Kidney (tissue), 13 donors: ENCODE measurements at regions not wholly inside any gene's neighbourhood (a gene's known extent, or its start where the extent isn't known, plus 50 kb on each side); places are given as distances from the start of the nearest gene placed in this dataset.

Experiments
- DNase-seq, 5 donors: peaks; one replicate each; pipeline ENCODE4 v3.0.0-alpha.2; 2013 to 2020
- FAIRE-seq: peaks from 2 replicates; lab custom pipeline; 2012; peaks lifted over from hg19 to GRCh38; lab: Jason Lieb, UNC
- H3K27ac ChIP-seq, 2 donors: one replicate each; pipeline ENCODE4 v1.7.0; 2013; ENCODE audit warnings: low read depth in 2 of 2, low read length in 2 of 2, inconsistent platforms in 1 of 2
- H3K27me3 ChIP-seq: one replicate; pipeline ENCODE4 v1.7.1; 2013; ENCODE audit warnings: low read length, inconsistent platforms; ENCODE audit not compliant: control insufficient read depth, insufficient read depth
- H3K36me3 ChIP-seq, 3 donors: one replicate each; pipeline versions ENCODE4 v1.7.0 to v1.7.1; 2013; ENCODE audit warnings: low read length in 3 of 3, control low read depth in 1 of 3, inconsistent platforms in 1 of 3; ENCODE audit not compliant: insufficient read depth in 3 of 3, control insufficient read depth in 2 of 3
- H3K4me1 ChIP-seq, 3 donors: one replicate each; pipeline versions ENCODE4 v1.7.0 to v1.7.1; 2013; ENCODE audit warnings: low read length in 3 of 3, inconsistent platforms in 1 of 3, low read depth in 1 of 3; ENCODE audit not compliant: control insufficient read depth in 2 of 3, insufficient read depth in 2 of 3
- H3K4me3 ChIP-seq, 3 donors: one replicate each; pipeline versions ENCODE4 v1.7.0 to v1.8.1; 2013; ENCODE audit warnings: low read length in 3 of 3, control low read depth in 1 of 3, inconsistent platforms in 1 of 3
- H3K9ac ChIP-seq, 3 donors: one replicate each; pipeline versions ENCODE4 v1.7.0 to v1.7.1; 2013; ENCODE audit warnings: low read length in 3 of 3, control low read depth in 1 of 3, inconsistent platforms in 1 of 3
- H3K9me3 ChIP-seq, 3 donors: one replicate each; pipeline versions ENCODE4 v1.7.0 to v1.7.1; 2013; ENCODE audit warnings: low read length in 3 of 3, control low read depth in 1 of 3, inconsistent platforms in 1 of 3; ENCODE audit not compliant: control insufficient read depth in 2 of 3, insufficient read depth in 1 of 3
- CTCF ChIP-seq: IDR thresholded peaks from 3 replicates; pipeline ENCODE4 v1.5.1; 2012; ENCODE audit warnings: mild to moderate bottlenecking, moderate library complexity, borderline replicate concordance; ENCODE audit not compliant: insufficient read depth; ENCODE audit errors: extremely low read depth
- intact Hi-C: fragments of 100-400 bp; cut with DNase I; formaldehyde crosslinking; loops from one replicate; pipeline ENCODE4 v1.11.1; 2022
- donor health status: control.
- donor health status: control.
- donor health status: control.
- donor health status: control.
- donor health status: control.
- donor health status: DM: yes; HTN: yes; CAD: no.
- donor health status: Normal renal cell carcinoma (clear cell type).

- FAIRE-seq, result no peak
- Histone ChIP-seq H3K9me3 (no peaks in the 10 kb centered on the region), H3K4me1 (no peaks in the 10 kb centered on the region), H3K36me3 (no peaks in the 10 kb centered on the region), H3K27me3 (no peaks in the 10 kb centered on the region), H3K9ac (no peak overlapping the region), H3K4me3 (no peak overlapping the region), H3K27ac (no peak overlapping the region)
- DNase-seq, result no peak
- intact Hi-C loops, result no loop called here
- no peak for TF ChIP-seq CTCF
These were observed 84.4 kb upstream of the DCN start for GRCh38 chr12:91267039-91267438.

GRCh38 chr12:91264178-91264577 is 81.6 kb upstream of the DCN start:
- DNase-seq, result no peak
- no peak overlapping the region for H3K4me3 ChIP-seq
- H3K27ac ChIP-seq, result no peak overlapping the region
- H3K4me1 ChIP-seq, result no peaks in the 10 kb centered on the region
- H3K27me3 ChIP-seq, result no peaks in the 10 kb centered on the region
- H3K9me3 ChIP-seq, result no peaks in the 10 kb centered on the region
- H3K36me3 ChIP-seq, result no peaks in the 10 kb centered on the region
- intact Hi-C loops, result no loop called here
- FAIRE-seq, result no peak
- TF ChIP-seq CTCF, result no peak
- H3K9ac ChIP-seq, result no peak overlapping the region

GRCh38 chr12:91261820-91262676 is 79.4 kb upstream of the DCN start:
- no peak overlapping the region for H3K4me3 ChIP-seq
- H3K36me3 ChIP-seq, result no peaks in the 10 kb centered on the region
- H3K9ac ChIP-seq, result no peak overlapping the region
- intact Hi-C loops, result no loop called here
- H3K4me1 ChIP-seq, result no peaks in the 10 kb centered on the region
- no peaks in the 10 kb centered on the region for H3K27me3 ChIP-seq
- FAIRE-seq (no peak), DNase-seq (peak in 2 of 5 donors; percentile 21 to 38)
- no peak overlapping the region for H3K27ac ChIP-seq
- H3K9me3 ChIP-seq, result no peaks in the 10 kb centered on the region
- no peak for TF ChIP-seq CTCF
